DND-41 (cell line): ENCODE measurements at regions not wholly inside any gene's neighbourhood (a gene's known extent, or its start where the extent isn't known, plus 50 kb on each side); places are given as distances from the start of the nearest gene placed in this dataset.

Experiments
- ATAC-seq: fragments of 200-7000 bp; cut with Tn5 transposase; 3 replicates; pipeline ENCODE4 v1.9.1; 2021; ENCODE audit warnings: low read depth; ENCODE audit not compliant: insufficient read depth
- DNase-seq: peaks from one replicate; pipeline ENCODE4 v3.0.0-alpha.2; 2020
- H2AFZ ChIP-seq: 2 replicates; pipeline ENCODE4 v1.6.0; 2012; ENCODE audit warnings: low read depth, low read length
- H3K27ac ChIP-seq: 2 replicates; pipeline ENCODE4 v1.5.1; 2012; ENCODE audit warnings: low read length, inconsistent platforms
- H3K27me3 ChIP-seq: fragments of 200-600 bp; sonication (generic); 2 replicates; pipeline ENCODE4 v1.6.0; 2012; ENCODE audit warnings: low read length, mild to moderate bottlenecking, inconsistent platforms; ENCODE audit not compliant: insufficient read depth, poor library complexity
- H3K36me3 ChIP-seq: 2 replicates; pipeline ENCODE4 v1.5.1; 2012; ENCODE audit warnings: low read length, inconsistent platforms; ENCODE audit not compliant: insufficient read depth
- H3K4me1 ChIP-seq: 2 replicates; pipeline ENCODE4 v1.5.1; 2012; ENCODE audit warnings: mild to moderate bottlenecking, low read length; ENCODE audit not compliant: insufficient read depth
- H3K4me2 ChIP-seq: 2 replicates; pipeline ENCODE4 v1.6.0; 2012; ENCODE audit warnings: mild to moderate bottlenecking, moderate library complexity, low read length, inconsistent platforms; ENCODE audit not compliant: insufficient read depth
- H3K4me3 ChIP-seq, 2 experiments: fragments of 200-600 bp in 1 of 2; shearing (Covaris generic) in 1 of 2; 2 replicates each; pipeline ENCODE4 v1.5.1; 2012 to 2016; ENCODE audit warnings: inconsistent platforms in 2 of 2, low read length in 2 of 2, mild to moderate bottlenecking in 2 of 2, low read depth in 1 of 2, moderate library complexity in 1 of 2
- H3K79me2 ChIP-seq: 2 replicates; pipeline ENCODE4 v1.6.0; 2012; ENCODE audit warnings: low read length, inconsistent platforms; ENCODE audit not compliant: insufficient read depth
- H3K9ac ChIP-seq: 2 replicates; pipeline ENCODE4 v1.6.0; 2012; ENCODE audit warnings: low read depth, mild to moderate bottlenecking, inconsistent platforms, low read length, moderate library complexity
- H3K9me3 ChIP-seq: 2 replicates; pipeline ENCODE4 v1.5.1; 2012; ENCODE audit warnings: low read length, moderate library complexity, mild to moderate bottlenecking, inconsistent platforms; ENCODE audit not compliant: insufficient read depth, severe bottlenecking
- H4K20me1 ChIP-seq: 2 replicates; pipeline ENCODE4 v1.6.0; 2012; ENCODE audit warnings: low read length; ENCODE audit not compliant: insufficient read depth
- EZH2 ChIP-seq: IDR thresholded peaks from 3 replicates; pipeline ENCODE4 v1.6.1; 2012; ENCODE audit warnings: borderline replicate concordance, low read depth, mild to moderate bottlenecking, moderate library complexity, low read length, inconsistent platforms; ENCODE audit not compliant: severe bottlenecking
- TF ChIP-seq, protein P1 (sequence below): IDR thresholded peaks from 2 replicates; pipeline ENCODE4 v1.5.1; 2012; ENCODE audit warnings: borderline replicate concordance, low read length, moderate library complexity, mild to moderate bottlenecking; ENCODE audit not compliant: poor library complexity, severe bottlenecking; ENCODE audit errors: extremely low read depth

DNA sequence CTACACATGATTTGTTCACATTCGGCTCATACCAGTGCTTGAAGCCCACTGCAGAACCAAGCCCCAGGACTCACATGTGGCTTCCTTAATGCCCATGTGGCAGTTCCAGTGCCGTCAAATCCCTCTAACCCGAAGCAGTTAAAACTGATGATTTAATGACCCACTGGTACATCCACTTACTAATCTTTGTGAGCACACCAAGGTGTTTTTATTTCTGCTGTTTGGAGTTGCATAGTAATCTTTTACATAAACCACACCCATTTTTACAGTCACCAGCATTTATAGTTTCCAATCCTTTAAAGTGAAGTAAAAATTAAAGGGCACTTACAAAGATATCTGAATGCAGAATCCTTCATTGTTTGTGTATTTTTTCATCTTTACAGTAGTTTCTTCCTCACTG, 232.0 kb downstream of the ANKRD60 start:
- Histone ChIP-seq H3K4me2 (no peak overlapping the region), H3K4me1 (no peaks in the 10 kb centered on the region), H3K9me3 (no peaks in the 10 kb centered on the region), H4K20me1 (no peaks in the 10 kb centered on the region), H3K4me3 (no peak overlapping the region), H3K27me3 (peaks cover 4% of the 10 kb centered on the region), H3K79me2 (no peaks in the 10 kb centered on the region), H3K36me3 (no peaks in the 10 kb centered on the region), H3K27ac (no peak overlapping the region), H3K9ac (no peak overlapping the region), H2AFZ (no peak overlapping the region)
- no peak for TF ChIP-seq EZH2
- no peak for DNase-seq
- no peak for ATAC-seq

GRCh38 chr20:57995381-57995977, 233.0 kb downstream of the ANKRD60 start:
- TF ChIP-seq, protein P1, sequence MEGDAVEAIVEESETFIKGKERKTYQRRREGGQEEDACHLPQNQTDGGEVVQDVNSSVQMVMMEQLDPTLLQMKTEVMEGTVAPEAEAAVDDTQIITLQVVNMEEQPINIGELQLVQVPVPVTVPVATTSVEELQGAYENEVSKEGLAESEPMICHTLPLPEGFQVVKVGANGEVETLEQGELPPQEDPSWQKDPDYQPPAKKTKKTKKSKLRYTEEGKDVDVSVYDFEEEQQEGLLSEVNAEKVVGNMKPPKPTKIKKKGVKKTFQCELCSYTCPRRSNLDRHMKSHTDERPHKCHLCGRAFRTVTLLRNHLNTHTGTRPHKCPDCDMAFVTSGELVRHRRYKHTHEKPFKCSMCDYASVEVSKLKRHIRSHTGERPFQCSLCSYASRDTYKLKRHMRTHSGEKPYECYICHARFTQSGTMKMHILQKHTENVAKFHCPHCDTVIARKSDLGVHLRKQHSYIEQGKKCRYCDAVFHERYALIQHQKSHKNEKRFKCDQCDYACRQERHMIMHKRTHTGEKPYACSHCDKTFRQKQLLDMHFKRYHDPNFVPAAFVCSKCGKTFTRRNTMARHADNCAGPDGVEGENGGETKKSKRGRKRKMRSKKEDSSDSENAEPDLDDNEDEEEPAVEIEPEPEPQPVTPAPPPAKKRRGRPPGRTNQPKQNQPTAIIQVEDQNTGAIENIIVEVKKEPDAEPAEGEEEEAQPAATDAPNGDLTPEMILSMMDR = no peak
- TF ChIP-seq EZH2 = no peak
- Histone ChIP-seq H3K36me3 (no peaks in the 10 kb centered on the region), H3K4me3 (no peak overlapping the region), H3K79me2 (no peaks in the 10 kb centered on the region), H3K9ac (no peak overlapping the region), H3K9me3 (no peaks in the 10 kb centered on the region), H3K4me2 (no peak overlapping the region), H3K27me3 (peaks cover 10% of the 10 kb centered on the region), H4K20me1 (no peaks in the 10 kb centered on the region), H3K27ac (no peak overlapping the region), H2AFZ (no peak overlapping the region), H3K4me1 (no peaks in the 10 kb centered on the region)
- ATAC-seq (no peak), DNase-seq (no peak)

- no peak overlapping the region for H3K27ac ChIP-seq
- H3K4me1 ChIP-seq = no peaks in the 10 kb centered on the region
- no peaks in the 10 kb centered on the region for H3K36me3 ChIP-seq
- H3K9me3 ChIP-seq = no peaks in the 10 kb centered on the region
- no peak overlapping the region for H3K4me2 ChIP-seq
- no peak for DNase-seq
- H3K9ac ChIP-seq = no peak overlapping the region
- TF ChIP-seq EZH2 = no peak
- TF ChIP-seq, protein P1 = no peak
- no peak overlapping the region for H3K4me3 ChIP-seq
- no peaks in the 10 kb centered on the region for H4K20me1 ChIP-seq
- no peak for ATAC-seq
- no peak overlapping the region for H2AFZ ChIP-seq
- no peaks in the 10 kb centered on the region for H3K79me2 ChIP-seq
- peaks cover 15% of the 10 kb centered on the region for H3K27me3 ChIP-seq
Measured at GRCh38 chr20:57993716-57994431, 234.6 kb downstream of the ANKRD60 start.

- no peak overlapping the region for H3K9ac ChIP-seq
- H3K27ac ChIP-seq = no peak overlapping the region
- no peak for ATAC-seq
- no peak overlapping the region for H3K4me2 ChIP-seq
- H2AFZ ChIP-seq = no peak overlapping the region
- 0 out of 2 replicates have a peak, but pooled peaks cover 4% of the 10 kb centered on the region for H4K20me1 ChIP-seq
- DNase-seq = no peak
- H3K79me2 ChIP-seq = no peaks in the 10 kb centered on the region
- H3K4me1 ChIP-seq = no peaks in the 10 kb centered on the region
- no peak overlapping the region for H3K4me3 ChIP-seq
- no peaks in the 10 kb centered on the region for H3K36me3 ChIP-seq
- H3K27me3 ChIP-seq = peaks cover 20% of the 10 kb centered on the region
- no peak for TF ChIP-seq EZH2
- TF ChIP-seq, protein P1 = no peak
- H3K9me3 ChIP-seq = no peaks in the 10 kb centered on the region
Measured at GRCh38 chr20:57991211-57991881, 237.1 kb downstream of the ANKRD60 start.
